ENCODE measurements at regions not wholly inside any gene's neighbourhood (a gene's known extent, or its start where the extent isn't known, plus 50 kb on each side); places are given as distances from the start of the nearest gene placed in this dataset.

GRCh38 chr10:43944381-43945093 lies 295.9 kb upstream of the ZNF32 start:
- TF ChIP-seq CTCF (IDR thresholded peaks at IDR 0.05; ENCODE audit: low read length) (no peak), EZH2 (optimal IDR thresholded peaks at IDR 0.05; ENCODE audit: low read depth, low read length) (no peak)
